K562 (cell line): ENCODE measurements at regions not wholly inside any gene's neighbourhood (a gene's known extent, or its start where the extent isn't known, plus 50 kb on each side); places are given as distances from the start of the nearest gene placed in this dataset.

ENCODE experiments used
- ATF1 ChIP-seq, 2 experiments: fragments of 450-650 bp in 1 of 2; IDR thresholded peaks; 2 replicates each; pipeline ENCODE4 v1.6.1; 2016; ENCODE audit warnings: missing compliant biosample characterization in 1 of 2, missing genetic modification characterization in 1 of 2
- ATF7 ChIP-seq: fragments of 450-650 bp; IDR thresholded peaks from 2 replicates; pipeline ENCODE4 v1.7.1; 2014; ENCODE audit warnings: mild to moderate bottlenecking, moderate library complexity
- BHLHE40 ChIP-seq: IDR thresholded peaks from 2 replicates; pipeline ENCODE4 v1.6.1; 2011; ENCODE audit warnings: low read length, improper control_type of control experiment
- CBX1 ChIP-seq: sonication (generic); IDR thresholded peaks from 2 replicates; pipeline ENCODE4 v1.6.1; 2016; ENCODE audit warnings: antibody characterized with exemption, low read depth, mild to moderate bottlenecking
- CCNT2 ChIP-seq: IDR thresholded peaks from 2 replicates; pipeline ENCODE4 v1.6.1; 2011; ENCODE audit warnings: borderline replicate concordance, low read depth, mild to moderate bottlenecking, moderate library complexity, mixed read lengths, low read length; ENCODE audit not compliant: insufficient read length; ENCODE audit errors: extremely low read depth
- CXXC5 ChIP-seq: fragments of 250-450 bp; sonication (Bioruptor Pico); IDR thresholded peaks from 2 replicates; pipeline ENCODE4 v1.8.0; 2022; ENCODE audit warnings: inconsistent platforms, mild to moderate bottlenecking, moderate library complexity
- EP400 ChIP-seq: fragments of 450-650 bp; IDR thresholded peaks from 2 replicates; pipeline ENCODE4 v1.6.1; 2017; ENCODE audit warnings: antibody characterized with exemption, mild to moderate bottlenecking, moderate library complexity
- FOXK2 ChIP-seq, 2 experiments: fragments of 450-650 bp; IDR thresholded peaks in 1 of 2; conservative IDR thresholded peaks in 1 of 2; 2 replicates each; pipeline ENCODE4 v1.6.1; 2016; ENCODE audit warnings: low read depth in 2 of 2, mild to moderate bottlenecking in 1 of 2
- HDAC1 ChIP-seq, 2 experiments: fragments of 450-650 bp; IDR thresholded peaks; 2 replicates each; pipeline ENCODE4 v1.6.1; 2016 to 2017; ENCODE audit warnings: inconsistent platforms in 1 of 2, mild to moderate bottlenecking in 1 of 2, moderate library complexity in 1 of 2
- HDAC2 ChIP-seq: fragments of 450-650 bp; IDR thresholded peaks from 2 replicates; pipeline ENCODE4 v1.6.1; 2016; ENCODE audit warnings: mild to moderate bottlenecking
- HDAC6 ChIP-seq: IDR thresholded peaks from 2 replicates; pipeline ENCODE4 v1.6.1; 2012; ENCODE audit warnings: low read depth, mild to moderate bottlenecking, control low read depth, inconsistent platforms, low read length, moderate library complexity
- KAT7 ChIP-seq: sonication (generic); formaldehyde crosslinking; IDR thresholded peaks from 2 replicates; pipeline ENCODE4 v1.8.0; 2022; ENCODE audit warnings: missing genetic modification reagents, mild to moderate bottlenecking, borderline replicate concordance
- MAFF ChIP-seq: IDR thresholded peaks from 2 replicates; pipeline ENCODE4 v1.6.1; 2012; ENCODE audit warnings: low read length, improper control_type of control experiment
- MXI1 ChIP-seq: IDR thresholded peaks from 2 replicates; pipeline ENCODE4 v1.6.1; 2011; ENCODE audit warnings: low read depth, mild to moderate bottlenecking, improper control_type of control experiment, low read length
- SAP30 ChIP-seq: fragments of 200-600 bp; sonication (generic); IDR thresholded peaks from 2 replicates; pipeline ENCODE4 v1.6.1; 2012; ENCODE audit warnings: borderline replicate concordance, low read depth, mild to moderate bottlenecking, moderate library complexity, low read length, control low read depth, inconsistent platforms; ENCODE audit not compliant: insufficient read depth, poor library complexity, severe bottlenecking
- TBP ChIP-seq: optimal IDR thresholded peaks from 2 replicates; pipeline ENCODE3; 2011; ENCODE audit warnings: low read depth, low read length, improper control_type of control experiment
- TF ChIP-seq, protein P1 (sequence below): fragments of 450-650 bp; IDR thresholded peaks from 2 replicates; pipeline ENCODE4 v1.6.1; 2016
- TF ChIP-seq, protein P2 (sequence below): sonication (generic); formaldehyde crosslinking; IDR thresholded peaks from 2 replicates; pipeline ENCODE4 v1.5.0; 2020; ENCODE audit warnings: missing genetic modification reagents
- TF ChIP-seq, protein P3 (sequence below): sonication (generic); formaldehyde crosslinking; IDR thresholded peaks from 2 replicates; pipeline ENCODE4 v1.8.1; 2023; ENCODE audit warnings: mild to moderate bottlenecking, missing genetic modification reagents
- TF ChIP-seq, protein P4 (sequence below): fragments of 450-650 bp; IDR thresholded peaks from 2 replicates; pipeline ENCODE4 v1.6.1; 2016; ENCODE audit warnings: antibody characterized with exemption
- TF ChIP-seq, protein P5 (sequence below): fragments of 450-650 bp; IDR thresholded peaks from 2 replicates; pipeline ENCODE4 v1.6.1; 2016; ENCODE audit warnings: borderline replicate concordance

DNA sequence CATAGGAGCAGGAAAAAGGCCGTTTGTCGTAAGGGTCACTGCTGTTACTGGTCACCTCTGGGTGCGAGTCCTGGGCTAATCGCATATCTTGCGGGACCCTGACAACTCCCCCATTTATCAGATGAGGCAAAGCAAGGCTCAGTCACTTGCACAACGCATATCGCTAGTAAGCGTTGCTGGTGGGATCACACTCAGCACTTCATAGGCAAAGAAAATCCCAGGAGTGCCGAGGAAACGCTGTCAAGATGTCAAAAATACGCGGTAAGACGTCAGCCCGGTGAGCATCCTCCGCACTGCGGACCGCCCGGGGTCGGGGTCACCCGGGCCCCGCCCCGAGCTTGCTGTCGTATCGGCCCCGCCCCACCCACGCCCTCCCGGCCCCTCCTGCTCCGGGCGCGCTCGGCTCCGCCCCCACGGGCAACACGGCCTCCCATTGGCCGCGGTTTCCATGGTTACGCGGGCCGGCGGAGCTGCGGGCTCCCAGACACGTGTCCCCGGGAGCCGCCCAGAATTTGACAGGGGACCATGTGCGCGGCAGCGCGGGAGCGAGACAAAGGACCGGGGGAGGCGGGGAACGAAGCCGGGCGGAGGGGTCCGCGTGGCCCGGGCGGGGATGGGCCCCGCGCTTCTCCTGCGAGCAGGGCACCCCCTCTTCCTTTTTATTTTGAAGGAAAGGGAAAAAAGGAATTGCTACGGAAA, 80.2 kb upstream of the IER5L start (continued):
- TF ChIP-seq HDAC1 (IDR thresholded peaks at IDR 0.05) (peak; percentile 84 to 99), MXI1 (peak; percentile 100), HDAC2 (peak; percentile 79; the same call in 1 of the 2 replicates), MAFF (no peak), ATF7 (peak; percentile 38; the same call in 1 of the 2 replicates), ATF1 (CRISPR knock-in tag; IDR thresholded peaks at IDR 0.05) (no peak), ATF1 (tag; IDR thresholded peaks at IDR 0.05) (peak; percentile 89), EP400 (peak; percentile 22; the same call in 1 of the 2 replicates), CXXC5 (CRISPR knock-in tag) (peak; percentile 82), BHLHE40 (peak; percentile 67; the same call in 1 of the 2 replicates), TBP (no peak), HDAC6 (no peak), SAP30 (peak; percentile 96), KAT7 (no peak), CCNT2 (peak; percentile 43), FOXK2 (conservative IDR thresholded peaks at IDR 0.05 in 1 of 2, IDR thresholded peaks at IDR 0.05 in 1 of 2; ENCODE audit: low read depth in 2 of 2) (peak; percentile 45 to 70; a peak in 2 of 4 replicates), CBX1 (peak; percentile 61; the same call in 1 of the 2 replicates)
- TF ChIP-seq, protein P1, sequence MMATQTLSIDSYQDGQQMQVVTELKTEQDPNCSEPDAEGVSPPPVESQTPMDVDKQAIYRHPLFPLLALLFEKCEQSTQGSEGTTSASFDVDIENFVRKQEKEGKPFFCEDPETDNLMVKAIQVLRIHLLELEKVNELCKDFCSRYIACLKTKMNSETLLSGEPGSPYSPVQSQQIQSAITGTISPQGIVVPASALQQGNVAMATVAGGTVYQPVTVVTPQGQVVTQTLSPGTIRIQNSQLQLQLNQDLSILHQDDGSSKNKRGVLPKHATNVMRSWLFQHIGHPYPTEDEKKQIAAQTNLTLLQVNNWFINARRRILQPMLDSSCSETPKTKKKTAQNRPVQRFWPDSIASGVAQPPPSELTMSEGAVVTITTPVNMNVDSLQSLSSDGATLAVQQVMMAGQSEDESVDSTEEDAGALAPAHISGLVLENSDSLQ, result peak; percentile 12; the same call in 1 of the 2 replicates
- TF ChIP-seq, protein P2, sequence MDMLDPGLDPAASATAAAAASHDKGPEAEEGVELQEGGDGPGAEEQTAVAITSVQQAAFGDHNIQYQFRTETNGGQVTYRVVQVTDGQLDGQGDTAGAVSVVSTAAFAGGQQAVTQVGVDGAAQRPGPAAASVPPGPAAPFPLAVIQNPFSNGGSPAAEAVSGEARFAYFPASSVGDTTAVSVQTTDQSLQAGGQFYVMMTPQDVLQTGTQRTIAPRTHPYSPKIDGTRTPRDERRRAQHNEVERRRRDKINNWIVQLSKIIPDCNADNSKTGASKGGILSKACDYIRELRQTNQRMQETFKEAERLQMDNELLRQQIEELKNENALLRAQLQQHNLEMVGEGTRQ (CRISPR knock-in tag), result peak; percentile 86
- TF ChIP-seq, protein P3, sequence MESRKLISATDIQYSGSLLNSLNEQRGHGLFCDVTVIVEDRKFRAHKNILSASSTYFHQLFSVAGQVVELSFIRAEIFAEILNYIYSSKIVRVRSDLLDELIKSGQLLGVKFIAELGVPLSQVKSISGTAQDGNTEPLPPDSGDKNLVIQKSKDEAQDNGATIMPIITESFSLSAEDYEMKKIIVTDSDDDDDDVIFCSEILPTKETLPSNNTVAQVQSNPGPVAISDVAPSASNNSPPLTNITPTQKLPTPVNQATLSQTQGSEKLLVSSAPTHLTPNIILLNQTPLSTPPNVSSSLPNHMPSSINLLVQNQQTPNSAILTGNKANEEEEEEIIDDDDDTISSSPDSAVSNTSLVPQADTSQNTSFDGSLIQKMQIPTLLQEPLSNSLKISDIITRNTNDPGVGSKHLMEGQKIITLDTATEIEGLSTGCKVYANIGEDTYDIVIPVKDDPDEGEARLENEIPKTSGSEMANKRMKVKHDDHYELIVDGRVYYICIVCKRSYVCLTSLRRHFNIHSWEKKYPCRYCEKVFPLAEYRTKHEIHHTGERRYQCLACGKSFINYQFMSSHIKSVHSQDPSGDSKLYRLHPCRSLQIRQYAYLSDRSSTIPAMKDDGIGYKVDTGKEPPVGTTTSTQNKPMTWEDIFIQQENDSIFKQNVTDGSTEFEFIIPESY (CRISPR knock-in tag), result no peak
- TF ChIP-seq, protein P4, sequence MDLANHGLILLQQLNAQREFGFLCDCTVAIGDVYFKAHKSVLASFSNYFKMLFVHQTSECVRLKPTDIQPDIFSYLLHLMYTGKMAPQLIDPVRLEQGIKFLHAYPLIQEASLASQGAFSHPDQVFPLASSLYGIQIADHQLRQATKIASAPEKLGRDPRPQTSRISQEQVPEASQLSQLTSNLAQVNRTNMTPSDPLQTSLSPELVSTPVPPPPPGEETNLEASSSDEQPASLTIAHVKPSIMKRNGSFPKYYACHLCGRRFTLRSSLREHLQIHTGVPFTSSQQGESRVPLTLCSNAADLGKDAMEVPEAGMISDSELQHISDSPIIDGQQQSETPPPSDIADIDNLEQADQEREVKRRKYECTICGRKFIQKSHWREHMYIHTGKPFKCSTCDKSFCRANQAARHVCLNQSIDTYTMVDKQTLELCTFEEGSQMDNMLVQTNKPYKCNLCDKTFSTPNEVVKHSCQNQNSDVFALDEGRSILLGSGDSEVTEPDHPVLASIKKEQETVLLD, result no peak
- TF ChIP-seq, protein P5, sequence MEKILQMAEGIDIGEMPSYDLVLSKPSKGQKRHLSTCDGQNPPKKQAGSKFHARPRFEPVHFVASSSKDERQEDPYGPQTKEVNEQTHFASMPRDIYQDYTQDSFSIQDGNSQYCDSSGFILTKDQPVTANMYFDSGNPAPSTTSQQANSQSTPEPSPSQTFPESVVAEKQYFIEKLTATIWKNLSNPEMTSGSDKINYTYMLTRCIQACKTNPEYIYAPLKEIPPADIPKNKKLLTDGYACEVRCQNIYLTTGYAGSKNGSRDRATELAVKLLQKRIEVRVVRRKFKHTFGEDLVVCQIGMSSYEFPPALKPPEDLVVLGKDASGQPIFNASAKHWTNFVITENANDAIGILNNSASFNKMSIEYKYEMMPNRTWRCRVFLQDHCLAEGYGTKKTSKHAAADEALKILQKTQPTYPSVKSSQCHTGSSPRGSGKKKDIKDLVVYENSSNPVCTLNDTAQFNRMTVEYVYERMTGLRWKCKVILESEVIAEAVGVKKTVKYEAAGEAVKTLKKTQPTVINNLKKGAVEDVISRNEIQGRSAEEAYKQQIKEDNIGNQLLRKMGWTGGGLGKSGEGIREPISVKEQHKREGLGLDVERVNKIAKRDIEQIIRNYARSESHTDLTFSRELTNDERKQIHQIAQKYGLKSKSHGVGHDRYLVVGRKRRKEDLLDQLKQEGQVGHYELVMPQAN, result peak; percentile 99
